Activated CD4-positive, alpha-beta T cell treated with anti-CD3 and anti-CD28 coated beads for 4 hours (primary cell): ENCODE measurements at regions not wholly inside any gene's neighbourhood (a gene's known extent, or its start where the extent isn't known, plus 50 kb on each side); places are given as distances from the start of the nearest gene placed in this dataset.
"Not testable (repeated sequence)": the region's sequence is repeated elsewhere in the genome, so short reads cannot be mapped to it uniquely, and the experiment has no call there.

Experiments
- DNase-seq, 2 donors: peaks; one replicate each; pipeline ENCODE4 v3.0.0-alpha.2; 2020

DNA sequence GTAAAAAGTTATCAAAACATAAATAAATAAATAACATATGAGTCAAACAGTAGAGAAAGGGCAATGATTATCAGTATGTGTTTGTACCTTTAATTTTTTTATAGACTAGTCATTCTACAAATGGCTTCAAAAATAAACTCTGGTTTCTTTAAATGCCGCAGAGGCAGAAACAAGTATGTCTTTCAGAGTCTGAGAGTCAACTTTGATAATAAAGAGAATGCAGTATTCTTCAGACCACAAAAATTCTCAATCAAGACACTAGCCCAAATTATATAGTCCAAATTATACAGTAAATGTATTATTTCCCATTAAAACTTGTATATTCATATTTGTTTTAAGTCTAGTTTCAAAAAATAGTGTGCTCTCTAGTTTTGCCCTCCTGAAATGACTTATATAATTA lies 1142.3 kb downstream of the NXPH1 start:
- no peak for DNase-seq

GRCh38 chr7:9582824-9583223 lies 1149.4 kb downstream of the NXPH1 start:
- no peak for DNase-seq

DNA sequence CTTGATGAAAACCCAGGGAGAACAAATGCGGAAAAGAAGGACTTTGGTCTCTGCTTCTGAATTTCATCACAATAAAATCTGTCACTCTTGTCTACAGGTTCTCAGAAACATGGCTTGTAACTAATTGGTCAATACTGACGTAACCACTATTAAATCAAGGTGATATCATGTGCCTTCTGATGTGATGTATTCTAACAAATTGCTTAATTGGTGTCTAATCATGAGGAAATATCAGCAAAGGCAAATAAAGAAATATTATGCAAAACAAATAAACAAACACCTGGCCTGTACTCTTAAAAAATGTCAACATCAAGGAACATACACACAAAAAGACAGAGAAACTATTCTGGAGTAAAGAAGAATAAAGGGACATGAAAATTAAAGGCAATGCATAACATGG lies 1165.0 kb downstream of the NXPH1 start:
- no peak for DNase-seq

- DNase-seq: no peak
Measured at GRCh38 chr7:9600974-9601373, 1167.6 kb downstream of the NXPH1 start.

- no peak for DNase-seq
Measured at GRCh38 chr7:9603291-9603690, 1169.9 kb downstream of the NXPH1 start.

DNA sequence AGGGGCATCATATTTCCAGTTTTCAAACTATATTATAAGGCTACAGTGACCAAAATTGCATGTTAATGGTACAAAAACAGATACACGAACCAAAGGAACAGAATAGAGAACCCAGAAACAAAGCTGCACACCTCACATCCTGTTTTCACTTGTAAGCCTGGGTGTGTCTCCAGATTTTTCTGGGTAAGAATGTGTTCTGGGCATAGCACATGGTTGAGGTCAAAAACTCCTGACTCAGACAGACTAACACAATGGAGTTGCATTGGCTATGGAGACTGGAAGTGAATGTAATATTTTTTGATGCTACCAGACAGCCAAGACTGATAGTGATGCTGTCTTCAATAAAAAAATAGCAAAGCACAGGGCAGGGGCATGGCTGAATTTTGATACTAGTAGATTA lies 1175.2 kb downstream of the NXPH1 start:
- no peak for DNase-seq

- not testable (repeated sequence) for DNase-seq
Measured at GRCh38 chr7:9620899-9621298, 1187.5 kb downstream of the NXPH1 start.

DNA sequence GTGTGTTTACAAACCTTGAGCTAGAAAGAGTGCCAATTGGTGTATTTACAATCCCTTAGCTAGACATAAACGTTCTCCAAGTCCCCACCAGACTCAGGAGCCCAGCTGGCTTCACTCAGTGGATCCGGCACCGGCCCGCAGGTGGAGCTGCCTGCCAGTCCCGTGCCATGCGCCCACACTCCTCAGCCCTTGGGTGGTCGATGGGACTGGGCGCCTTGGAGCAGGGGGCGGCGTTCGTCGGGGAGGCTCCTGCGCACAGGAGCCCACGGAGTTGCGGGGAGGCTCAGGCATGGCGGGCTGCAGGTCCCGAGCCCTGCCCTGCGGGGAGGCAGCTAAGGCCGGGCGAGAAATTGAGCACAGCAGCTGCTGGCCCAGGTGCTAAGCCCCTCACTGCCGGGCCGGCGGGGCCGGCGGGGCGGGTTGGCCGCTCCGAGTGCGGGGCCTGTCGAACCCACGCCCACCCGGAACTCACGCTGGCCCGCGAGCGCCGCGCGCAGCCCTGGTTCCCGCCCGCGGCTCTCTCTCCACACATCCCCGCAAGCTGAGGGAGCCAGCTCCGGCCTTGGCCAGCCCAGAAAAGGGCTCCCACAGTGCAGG lies 1188.0 kb downstream of the NXPH1 start:
- not testable (repeated sequence) for DNase-seq

- no peak for DNase-seq
Measured at GRCh38 chr7:9621927-9622326, 1188.5 kb downstream of the NXPH1 start.

GRCh38 chr7:9625953-9626352 lies 1192.5 kb downstream of the NXPH1 start:
- no peak for DNase-seq

DNA sequence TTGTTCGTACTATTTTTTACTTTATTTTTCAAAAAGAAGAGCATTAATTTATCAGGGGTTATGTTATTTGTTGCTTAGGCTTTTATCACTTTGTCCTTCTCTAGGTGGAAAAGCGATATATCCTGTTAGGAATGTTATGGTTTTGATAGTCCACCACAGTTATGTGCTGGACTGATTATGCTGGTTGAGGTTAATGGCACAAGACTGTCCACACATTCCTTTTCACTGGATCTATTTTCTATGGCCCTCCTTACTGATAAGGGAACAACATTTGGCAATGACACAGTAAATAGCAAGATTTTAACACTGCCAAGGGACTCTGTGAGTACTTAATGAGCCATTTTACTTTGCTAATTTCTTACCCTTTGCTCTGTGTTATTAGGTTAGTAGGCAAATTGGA lies 1212.3 kb downstream of the NXPH1 start:
- DNase-seq: no peak

DNA sequence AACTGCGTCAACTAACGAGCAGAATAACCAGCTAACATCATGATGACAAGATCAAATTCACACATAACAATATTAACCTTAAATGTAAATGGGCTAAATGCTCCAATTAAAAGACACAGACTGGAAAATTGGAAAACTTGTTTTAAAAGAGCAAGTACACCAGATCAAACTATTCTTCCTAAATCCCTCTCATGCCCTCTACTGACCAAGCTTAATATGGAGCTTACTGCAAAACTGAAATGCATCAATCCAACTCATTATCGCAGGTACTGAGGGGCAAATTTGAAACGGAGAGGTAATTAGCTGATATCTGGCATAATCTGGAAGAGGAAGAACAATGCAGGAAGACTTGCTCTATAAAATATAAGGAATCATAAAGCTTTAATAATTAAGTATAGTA lies 1223.8 kb downstream of the NXPH1 start:
- DNase-seq: no peak

DNA sequence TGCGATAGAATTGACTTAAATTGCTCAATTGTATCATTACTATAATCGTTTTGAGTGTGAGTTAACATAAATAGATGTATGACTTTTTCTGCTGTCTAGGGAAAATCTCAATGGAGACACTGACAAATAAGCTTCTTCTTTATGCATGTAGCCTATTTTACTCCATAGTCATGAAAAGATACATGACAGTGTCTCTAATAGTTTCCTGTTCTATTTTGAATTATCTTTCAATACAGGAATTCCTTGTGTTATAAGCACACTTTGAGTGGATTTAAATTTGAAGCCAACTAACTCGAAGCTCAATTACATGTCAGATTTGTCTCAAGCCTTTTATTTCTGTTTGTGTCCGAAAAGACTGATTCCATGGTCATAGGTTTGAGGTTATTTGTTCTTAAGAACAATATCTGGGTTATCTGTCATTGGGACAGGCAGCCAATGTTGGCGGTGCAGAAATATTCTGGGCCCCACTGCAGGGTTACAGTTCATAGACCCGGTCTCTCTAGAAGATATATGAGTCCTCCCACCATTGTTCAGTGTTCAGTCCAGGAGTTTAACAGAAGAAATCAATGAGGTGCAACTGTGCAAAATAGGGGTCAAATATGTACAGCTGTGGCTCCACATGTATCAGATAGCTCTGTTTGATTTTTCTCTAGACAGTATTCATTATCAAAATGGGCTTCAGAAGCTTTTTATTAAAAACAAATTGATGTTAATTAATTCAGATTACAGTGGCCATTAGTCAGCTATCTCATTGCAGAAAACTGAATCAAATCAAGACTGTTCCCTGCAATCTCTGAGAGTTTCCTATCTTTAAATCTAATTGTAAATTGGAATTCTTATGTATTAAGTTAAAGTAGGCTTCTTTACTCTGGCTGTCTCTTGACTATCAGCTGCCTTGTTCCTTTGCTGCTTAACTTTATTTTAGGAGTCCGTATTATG lies 1238.8 kb downstream of the NXPH1 start:
- no peak for DNase-seq

DNA sequence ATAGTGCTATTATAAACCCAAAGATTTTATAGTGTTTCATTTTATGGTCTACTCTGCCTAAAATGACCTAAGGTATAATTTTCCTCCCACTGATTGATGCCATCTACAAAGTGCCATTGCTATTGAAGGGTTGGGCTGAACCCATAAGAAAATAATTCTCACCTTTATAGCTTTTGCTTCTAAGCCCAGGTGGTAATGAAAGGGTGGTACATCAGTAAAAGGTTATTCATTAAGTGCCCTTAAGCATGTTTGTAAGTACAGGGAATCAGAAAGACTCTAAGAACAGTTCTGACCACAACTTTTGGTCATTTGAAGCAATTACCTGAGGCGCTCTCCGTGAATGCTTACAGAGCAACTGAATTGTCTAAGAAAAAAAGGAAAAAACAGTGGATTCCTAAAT lies 1247.3 kb downstream of the NXPH1 start:
- DNase-seq: no peak

- DNase-seq: no peak
Measured at GRCh38 chr7:9681284-9681683, 1247.9 kb downstream of the NXPH1 start.

DNA sequence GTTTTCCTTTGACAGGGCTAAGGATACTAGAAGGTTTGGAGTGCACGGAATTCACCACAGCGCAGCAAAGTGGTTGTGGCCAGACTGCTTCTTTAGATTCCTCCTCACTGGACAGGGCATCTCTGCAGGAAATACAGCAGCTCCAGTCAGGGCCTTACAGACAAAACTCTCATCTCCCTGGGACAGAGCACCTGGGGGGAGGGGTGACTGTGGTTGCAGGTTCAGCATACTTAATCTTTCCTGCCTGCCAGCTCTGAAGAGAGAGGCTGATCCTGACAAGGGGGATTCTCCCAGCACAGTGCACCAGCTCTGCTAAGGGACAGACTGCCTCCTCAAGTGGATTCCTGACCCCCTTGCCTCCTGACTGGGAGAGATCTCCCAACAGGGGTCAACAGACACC lies 1257.9 kb downstream of the NXPH1 start:
- DNase-seq: no peak

- no peak for DNase-seq
Measured at GRCh38 chr7:9698375-9698774, 1265.0 kb downstream of the NXPH1 start.

- DNase-seq: no peak
Measured at GRCh38 chr7:9709216-9709615, 1264.5 kb upstream of the PHF14 start.

GRCh38 chr7:9711259-9711918 lies 1262.3 kb upstream of the PHF14 start:
- no peak for DNase-seq

- no peak for DNase-seq
Measured at GRCh38 chr7:9718071-9718661, 1255.5 kb upstream of the PHF14 start.

DNA sequence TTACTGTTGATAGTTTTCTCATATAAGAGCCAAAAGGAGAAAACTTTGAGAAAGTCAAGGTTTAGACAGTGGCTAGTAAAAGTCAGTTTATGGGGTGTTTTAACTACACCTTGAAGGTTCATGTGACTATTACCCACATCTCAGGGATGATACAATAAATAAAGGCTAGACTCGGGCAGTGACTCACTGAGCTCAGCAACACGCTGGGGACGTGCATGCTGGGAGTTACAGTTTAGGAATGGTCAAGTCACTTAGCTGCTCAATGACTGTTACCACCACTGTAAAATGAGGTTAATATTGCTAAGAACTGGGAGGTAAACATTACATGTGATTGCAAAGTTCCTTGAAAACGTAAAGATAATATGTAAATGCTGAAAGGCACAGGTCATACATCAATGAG lies 1254.4 kb upstream of the PHF14 start:
- DNase-seq: no peak

DNA sequence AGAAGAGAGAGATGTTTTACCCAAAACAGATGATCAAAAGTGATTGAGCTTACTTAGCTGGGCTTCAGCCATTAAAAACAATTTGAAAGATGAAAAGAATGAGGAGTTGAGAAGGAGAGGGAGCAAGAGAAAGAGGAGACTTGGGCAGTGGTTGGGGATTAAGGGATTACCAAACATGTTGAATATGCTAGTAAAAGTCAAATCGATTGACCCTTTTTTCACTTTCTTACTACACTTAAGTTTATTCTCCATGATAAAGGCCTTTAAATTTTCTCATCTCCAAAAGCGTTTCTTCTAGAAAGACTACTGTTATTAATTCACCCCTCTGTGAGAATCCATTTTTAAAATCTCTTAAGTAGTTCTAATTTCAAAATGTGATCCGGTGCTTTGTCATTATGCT lies 1254.0 kb upstream of the PHF14 start:
- no peak for DNase-seq

- DNase-seq: not testable (repeated sequence)
Measured at GRCh38 chr7:9725940-9726663, 1247.6 kb upstream of the PHF14 start.
